AG20443 (cell line): ENCODE measurements at regions not wholly inside any gene's neighbourhood (a gene's known extent, or its start where the extent isn't known, plus 50 kb on each side); places are given as distances from the start of the nearest gene placed in this dataset.
"Not testable (repeated sequence)": the region's sequence is repeated elsewhere in the genome, so short reads cannot be mapped to it uniquely, and the experiment has no call there.

Source experiments
- DNase-seq: peaks from one replicate; pipeline ENCODE4 v3.0.0; 2012; ENCODE audit warnings: low spot score, mixed read lengths

DNA sequence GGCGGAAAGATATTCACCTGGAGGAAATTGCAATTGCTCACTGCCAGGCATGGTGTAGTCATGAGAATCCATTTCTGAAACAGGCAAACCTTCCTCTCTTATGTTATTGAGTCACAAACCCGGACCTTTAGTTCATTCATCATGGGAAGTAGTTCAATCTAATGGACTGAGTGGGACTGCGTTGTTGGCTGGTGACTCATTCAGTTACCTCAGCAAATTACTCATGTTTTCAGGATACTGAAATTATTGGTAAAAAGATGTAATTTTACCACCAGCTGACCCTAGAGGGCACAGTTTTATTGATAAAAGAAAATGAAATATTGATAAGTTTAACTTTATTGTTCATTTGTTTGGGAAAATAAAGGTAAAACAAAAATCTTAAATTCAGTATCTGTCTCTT is 1194.4 kb upstream of the SORCS1 start:
- peak; percentile 85 for DNase-seq

DNA sequence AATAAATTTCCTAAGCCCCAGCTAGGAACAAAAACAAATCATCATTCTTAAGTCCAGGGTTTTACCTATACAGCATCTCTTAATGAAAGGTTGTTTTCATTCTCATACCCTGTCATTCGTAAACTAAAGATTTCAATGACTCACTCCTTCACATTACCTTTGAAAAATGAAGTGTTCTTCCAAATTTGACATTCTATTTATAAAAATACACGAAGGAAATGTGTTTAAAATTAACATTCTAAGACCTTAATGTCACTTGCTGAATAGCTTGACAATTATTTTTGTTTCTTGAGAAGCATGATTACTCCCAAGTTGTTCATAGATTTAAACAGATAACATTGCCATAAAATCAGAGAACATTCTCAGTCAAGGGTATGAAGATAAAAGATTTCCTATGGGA is 1188.3 kb upstream of the SORCS1 start:
- no peak for DNase-seq

- no peak for DNase-seq
These were observed 1183.7 kb upstream of the SORCS1 start for GRCh38 chr10:108348215-108348614.

DNA sequence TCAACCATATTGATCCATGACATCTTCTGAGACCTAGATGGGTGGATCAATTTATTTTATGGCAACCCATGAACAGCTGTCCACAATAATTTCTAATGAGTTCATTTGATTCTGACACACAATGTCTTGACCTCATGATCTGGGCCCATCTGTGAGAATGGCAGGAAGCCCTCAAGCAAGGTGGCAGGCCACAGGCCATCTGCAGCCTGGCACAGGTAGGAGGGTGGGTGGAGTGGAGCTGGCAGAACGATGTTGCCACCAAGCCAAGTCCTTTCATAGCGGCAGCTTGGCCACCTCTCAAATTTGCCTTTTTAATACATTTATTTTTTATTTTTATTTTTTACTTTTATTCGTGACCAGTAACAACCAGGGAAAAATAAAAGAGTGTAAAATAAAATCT is 1181.6 kb upstream of the SORCS1 start:
- DNase-seq = no peak

GRCh38 chr10:108338146-108338545 is 1173.6 kb upstream of the SORCS1 start:
- DNase-seq = no peak

DNA sequence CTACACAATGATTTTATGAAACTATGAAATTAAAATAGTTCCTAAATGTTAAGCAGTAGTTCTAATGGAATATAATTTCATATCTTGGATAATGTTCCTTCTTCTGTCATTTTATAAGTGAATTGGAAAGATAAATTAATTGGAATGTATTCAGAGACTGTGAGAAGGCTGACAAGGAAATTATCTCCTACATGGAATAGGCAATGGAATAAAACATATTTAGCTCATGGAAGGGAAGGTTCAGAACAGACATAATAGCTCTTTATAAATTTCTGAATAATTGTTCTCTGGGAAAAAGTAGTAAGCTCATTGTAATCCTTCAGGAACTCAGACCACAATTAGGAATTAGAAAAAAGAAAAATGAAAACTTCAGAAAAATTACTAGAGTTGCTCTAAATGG is 1172.3 kb upstream of the SORCS1 start:
- DNase-seq = no peak

- no peak for DNase-seq
These were observed 1163.2 kb upstream of the SORCS1 start for GRCh38 chr10:108327706-108328105.

GRCh38 chr10:108323274-108323798 is 1158.8 kb upstream of the SORCS1 start:
- DNase-seq = no peak

GRCh38 chr10:108319434-108320222 is 1155.1 kb upstream of the SORCS1 start:
- DNase-seq = no peak

DNA sequence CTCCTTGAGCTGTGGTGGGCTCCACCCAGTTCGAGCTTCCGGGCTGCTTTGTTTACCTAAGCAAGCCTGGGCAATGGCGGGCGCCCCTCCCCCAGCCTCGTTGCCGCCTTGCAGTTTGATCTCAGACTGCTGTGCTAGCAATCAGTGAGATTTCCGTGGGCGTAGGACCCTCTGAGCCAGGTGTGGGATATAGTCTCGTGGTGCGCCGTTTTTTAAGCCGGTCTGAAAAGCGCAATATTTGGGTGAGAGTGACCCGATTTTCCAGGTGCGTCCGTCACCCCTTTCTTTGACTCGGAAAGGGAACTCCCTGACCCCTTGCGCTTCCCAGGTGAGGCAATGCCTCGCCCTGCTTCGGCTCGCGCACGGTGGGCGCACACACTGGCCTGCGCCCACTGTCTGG is 1151.1 kb upstream of the SORCS1 start:
- not testable (repeated sequence) for DNase-seq

DNA sequence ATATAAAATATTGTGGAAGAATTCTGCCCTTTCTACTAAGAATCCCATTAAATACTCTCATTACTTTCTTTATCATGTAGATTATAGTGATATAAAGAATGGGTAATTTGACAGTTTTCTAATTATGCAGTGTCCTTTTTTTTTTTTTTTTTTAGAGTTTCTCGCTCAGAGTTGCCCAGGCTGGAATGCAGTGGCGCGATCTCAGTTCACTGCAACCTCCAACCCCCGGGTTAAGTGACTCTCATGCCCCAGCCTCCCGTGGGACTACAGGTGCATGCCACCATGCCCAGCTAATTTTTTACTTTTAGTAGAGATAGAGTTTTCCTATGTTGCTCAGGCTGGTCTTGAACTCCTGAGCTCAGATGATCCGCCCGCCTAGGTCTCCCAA is 1143.4 kb upstream of the SORCS1 start:
- DNase-seq = no peak

GRCh38 chr10:108307250-108307924 is 1142.9 kb upstream of the SORCS1 start:
- DNase-seq = no peak

DNA sequence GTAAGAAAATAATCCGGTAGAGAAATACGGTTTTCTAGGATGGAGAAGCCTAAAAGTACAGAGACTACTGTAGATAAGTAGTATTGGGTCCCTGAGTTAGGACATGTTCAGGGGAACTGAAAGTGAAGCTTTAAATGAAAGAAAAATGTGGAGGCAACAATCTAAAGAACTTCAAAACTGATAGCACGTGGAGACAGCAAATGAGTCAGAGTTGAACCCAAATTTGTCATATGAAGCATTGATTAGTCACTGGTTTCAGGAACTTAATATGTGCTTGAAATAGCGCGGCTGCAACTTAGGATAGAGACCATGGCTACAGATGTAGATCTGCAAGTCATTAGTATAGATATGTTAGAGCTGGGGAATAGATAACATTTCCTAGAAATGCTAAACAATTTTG is 1138.6 kb upstream of the SORCS1 start:
- DNase-seq = peak; percentile 27

DNA sequence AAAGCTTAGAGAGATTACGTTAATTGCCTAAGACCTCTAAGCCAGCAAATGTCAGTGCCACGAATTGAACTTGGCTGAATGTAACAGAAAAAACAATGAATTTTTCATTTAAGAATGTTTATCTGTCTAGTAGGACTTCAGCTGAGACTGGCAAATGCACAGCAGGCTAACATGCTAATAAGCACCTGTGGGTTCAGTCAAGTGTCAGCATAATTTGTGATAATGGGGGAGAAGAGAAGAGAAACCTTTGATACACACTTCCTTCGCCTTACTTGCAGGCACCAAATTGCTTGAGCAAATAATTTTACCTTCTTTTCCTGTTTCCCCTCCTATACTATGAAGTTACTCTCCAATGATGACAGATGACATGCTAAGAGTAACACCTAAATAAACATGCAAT is 1136.5 kb upstream of the SORCS1 start:
- no peak for DNase-seq

DNA sequence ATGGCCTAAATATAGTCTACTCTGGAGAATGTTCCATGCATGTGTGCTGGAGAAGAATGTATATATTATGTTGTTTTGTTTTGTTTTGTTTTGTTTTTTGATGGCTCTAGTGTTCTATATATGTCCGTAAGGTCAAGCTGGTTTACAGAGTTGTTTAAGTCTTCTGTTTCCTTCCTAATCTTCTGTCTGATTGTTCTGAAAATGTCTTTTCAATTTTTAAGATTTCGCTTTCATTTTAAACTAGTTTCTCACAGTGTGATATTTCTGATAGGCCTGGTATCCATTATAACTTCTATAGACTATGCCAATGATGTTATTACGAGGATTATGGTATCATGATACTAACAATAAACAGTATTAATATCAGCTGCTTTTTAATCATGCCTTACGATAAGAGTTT is 1126.3 kb upstream of the SORCS1 start:
- no peak for DNase-seq

DNA sequence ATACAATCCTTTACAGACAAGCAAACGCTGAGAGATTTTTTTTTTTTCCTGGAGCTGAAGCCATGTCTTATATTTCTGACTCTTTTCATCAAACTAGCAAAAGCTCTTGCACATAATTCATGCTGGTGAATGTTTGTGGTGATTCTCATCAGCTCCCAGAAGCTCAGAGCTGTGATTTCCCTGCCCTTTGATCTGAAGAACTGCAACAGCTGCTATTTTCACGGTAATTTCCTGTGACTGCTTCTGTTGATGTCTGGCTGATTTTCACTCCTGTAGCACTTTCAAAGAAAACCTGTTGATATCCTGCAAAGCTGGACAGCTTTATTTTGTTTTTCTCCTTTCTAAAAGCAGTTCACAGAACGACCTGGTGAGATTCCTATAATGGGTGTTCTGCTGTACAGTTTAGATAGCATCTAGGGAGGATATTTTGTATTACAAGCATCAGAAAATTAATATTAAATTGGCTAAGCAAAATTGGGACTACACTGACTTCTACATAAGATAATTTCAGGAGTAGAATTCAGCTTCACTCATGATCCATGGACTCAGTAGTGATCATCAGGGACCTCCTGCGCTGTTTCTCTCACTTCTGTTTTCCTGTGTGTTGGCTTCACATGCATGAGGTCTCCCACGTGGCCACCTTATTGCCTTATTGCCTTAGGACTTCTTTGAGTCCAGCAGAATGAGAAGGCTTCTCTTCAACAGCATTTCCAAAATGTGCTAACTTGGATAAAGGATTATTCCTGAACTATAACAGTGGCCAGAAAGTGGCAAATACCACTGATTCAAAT is 1111.6 kb upstream of the SORCS1 start:
- no peak for DNase-seq

GRCh38 chr10:108260383-108260906 is 1095.9 kb upstream of the SORCS1 start:
- no peak for DNase-seq

GRCh38 chr10:108254089-108254488 is 1089.6 kb upstream of the SORCS1 start:
- no peak for DNase-seq

GRCh38 chr10:108252771-108253170 is 1088.3 kb upstream of the SORCS1 start:
- no peak for DNase-seq

DNA sequence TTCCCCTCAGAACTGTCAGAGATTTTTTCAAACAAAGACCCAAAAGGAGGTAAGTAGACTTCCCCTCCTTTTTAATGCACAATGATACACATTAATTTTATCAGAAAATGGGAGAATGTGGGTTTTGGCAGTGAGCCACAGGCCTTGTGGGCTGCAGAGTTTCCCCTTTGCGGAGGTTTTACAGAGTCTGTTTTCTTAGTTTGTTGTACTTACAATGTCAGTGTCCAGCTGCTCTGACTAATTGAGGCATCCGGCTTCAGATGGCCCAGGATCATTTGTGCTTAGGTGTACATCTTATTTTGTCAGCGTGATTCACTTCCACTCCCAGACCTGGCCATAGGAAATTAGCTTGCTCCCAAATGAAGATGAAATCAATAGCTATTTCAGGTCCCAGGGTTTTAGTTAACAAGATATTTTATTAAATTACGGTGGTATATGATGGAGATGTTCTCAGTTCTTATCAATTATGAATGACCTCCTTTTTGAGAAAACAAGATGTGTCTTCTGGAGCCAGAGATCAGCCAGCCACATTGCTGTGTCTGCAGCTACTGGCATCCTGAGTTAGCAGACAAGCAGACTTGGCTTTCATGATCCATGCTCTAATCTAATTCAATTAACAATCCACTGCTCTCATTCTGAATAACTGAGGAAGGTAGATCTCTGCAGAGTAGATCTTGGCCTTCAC is 1086.6 kb upstream of the SORCS1 start:
- no peak for DNase-seq

- no peak for DNase-seq
These were observed 1085.4 kb upstream of the SORCS1 start for GRCh38 chr10:108249940-108250339.
